ENCODE measurements at regions not wholly inside any gene's neighbourhood (a gene's known extent, or its start where the extent isn't known, plus 50 kb on each side); places are given as distances from the start of the nearest gene placed in this dataset.

DNA sequence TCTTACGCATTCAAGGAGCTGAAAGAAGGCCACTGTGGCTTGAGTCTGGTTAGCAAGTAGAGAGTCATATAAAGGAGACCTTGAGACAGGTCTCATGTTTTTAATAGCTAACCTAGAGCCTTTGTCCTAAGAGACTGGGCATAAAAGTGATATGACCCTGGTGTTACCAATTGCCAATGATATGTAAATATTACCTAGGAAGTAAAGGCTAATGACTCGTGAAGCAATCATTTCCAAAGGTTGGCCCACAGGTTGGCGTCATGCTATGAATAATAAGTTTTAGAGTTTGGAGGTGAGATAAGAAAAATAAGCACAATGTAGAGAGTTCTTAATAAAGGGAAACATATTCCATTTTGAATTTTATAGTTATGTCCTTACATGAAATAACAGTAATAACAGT, 116.6 kb upstream of the PLEKHA5 start:
- ChIA-PET CTCF (interaction anchor here (1.1 kb wide), 2 partner anchors 10 to 23 kb away, joined by 3 read pairs; no protein-coding TSS in a partner anchor), POLR2A (no interaction called here)
- no TSS peak for BruUV-seq (replicated peaks)
- no peak for FAIRE-seq
- no peak overlapping the region for H2AFZ ChIP-seq (ENCODE audit: low read depth, low read length)
- no peak overlapping the region for H3K4me2 ChIP-seq (ENCODE audit: insufficient read depth, low read length)
- TF ChIP-seq POLR2AphosphoS5 (IDR thresholded peaks at IDR 0.05; ENCODE audit: insufficient read depth, low read depth, low read length) (no peak), JUN (IDR thresholded peaks at IDR 0.05; ENCODE audit: borderline replicate concordance, insufficient read depth, insufficient read length, low read depth) (no peak), GATA2 (IDR thresholded peaks at IDR 0.05; ENCODE audit: insufficient read depth, insufficient read length, low read depth, low read length) (peak; percentile 59), FOS (IDR thresholded peaks at IDR 0.05; ENCODE audit: borderline replicate concordance, insufficient read depth, low read length) (peak; percentile 20)
- TF ChIP-seq, protein P1, sequence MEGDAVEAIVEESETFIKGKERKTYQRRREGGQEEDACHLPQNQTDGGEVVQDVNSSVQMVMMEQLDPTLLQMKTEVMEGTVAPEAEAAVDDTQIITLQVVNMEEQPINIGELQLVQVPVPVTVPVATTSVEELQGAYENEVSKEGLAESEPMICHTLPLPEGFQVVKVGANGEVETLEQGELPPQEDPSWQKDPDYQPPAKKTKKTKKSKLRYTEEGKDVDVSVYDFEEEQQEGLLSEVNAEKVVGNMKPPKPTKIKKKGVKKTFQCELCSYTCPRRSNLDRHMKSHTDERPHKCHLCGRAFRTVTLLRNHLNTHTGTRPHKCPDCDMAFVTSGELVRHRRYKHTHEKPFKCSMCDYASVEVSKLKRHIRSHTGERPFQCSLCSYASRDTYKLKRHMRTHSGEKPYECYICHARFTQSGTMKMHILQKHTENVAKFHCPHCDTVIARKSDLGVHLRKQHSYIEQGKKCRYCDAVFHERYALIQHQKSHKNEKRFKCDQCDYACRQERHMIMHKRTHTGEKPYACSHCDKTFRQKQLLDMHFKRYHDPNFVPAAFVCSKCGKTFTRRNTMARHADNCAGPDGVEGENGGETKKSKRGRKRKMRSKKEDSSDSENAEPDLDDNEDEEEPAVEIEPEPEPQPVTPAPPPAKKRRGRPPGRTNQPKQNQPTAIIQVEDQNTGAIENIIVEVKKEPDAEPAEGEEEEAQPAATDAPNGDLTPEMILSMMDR (IDR thresholded peaks at IDR 0.05; ENCODE audit: extremely low read depth in 1 of 2, insufficient read depth in 1 of 2, low read depth in 1 of 2, low read length in 2 of 2), result no peak
- no peak overlapping the region for H3K9ac ChIP-seq (replicated peaks; ENCODE audit: extremely low read depth, insufficient read depth, low read length)
- no peak overlapping the region for H3K27ac ChIP-seq (ENCODE audit: insufficient read depth, low read depth, low read length)
- H3K9me3 ChIP-seq (replicated peaks; ENCODE audit: control insufficient read depth, insufficient read depth, low read length), result no peaks in the 10 kb centered on the region
- intact Hi-C loops (cut with micrococcal nuclease), result no loop called here
- no peaks in the 10 kb centered on the region for H3K79me2 ChIP-seq (ENCODE audit: control insufficient read depth, insufficient read depth, low read length)
- no peaks in the 10 kb centered on the region for H3K4me1 ChIP-seq (ENCODE audit: control insufficient read depth, extremely low read depth, insufficient read depth, low read length)
- H3K4me3 ChIP-seq (replicated peaks in 1 of 3; ENCODE audit: insufficient read depth in 1 of 3, low read depth in 1 of 3, low read length in 3 of 3), result no peak overlapping the region
- H3K36me3 ChIP-seq (ENCODE audit: control insufficient read depth in 2 of 2, extremely low read depth in 1 of 2, insufficient read depth in 2 of 2, low read length in 2 of 2), result no peaks in the 10 kb centered on the region
- H3K9me1 ChIP-seq (replicated peaks; ENCODE audit: control insufficient read depth, extremely low read depth, insufficient read depth, low read length), result no peaks in the 10 kb centered on the region
- dilution Hi-C loops (cut with MboI; ENCODE audit: extremely low pct_ligation_motif_present, low sequenced_read_pairs), result no loop called here
- no peaks in the 10 kb centered on the region for H4K20me1 ChIP-seq (replicated peaks; ENCODE audit: control insufficient read depth, extremely low read depth, insufficient read depth, low read length)
- H3K27me3 ChIP-seq (ENCODE audit: control insufficient read depth in 2 of 2, insufficient read depth in 2 of 2, low read length in 2 of 2), result no peaks in the 10 kb centered on the region
- DNase-seq (ENCODE audit: low read depth, low spot score), result peak; percentile 5

DNA sequence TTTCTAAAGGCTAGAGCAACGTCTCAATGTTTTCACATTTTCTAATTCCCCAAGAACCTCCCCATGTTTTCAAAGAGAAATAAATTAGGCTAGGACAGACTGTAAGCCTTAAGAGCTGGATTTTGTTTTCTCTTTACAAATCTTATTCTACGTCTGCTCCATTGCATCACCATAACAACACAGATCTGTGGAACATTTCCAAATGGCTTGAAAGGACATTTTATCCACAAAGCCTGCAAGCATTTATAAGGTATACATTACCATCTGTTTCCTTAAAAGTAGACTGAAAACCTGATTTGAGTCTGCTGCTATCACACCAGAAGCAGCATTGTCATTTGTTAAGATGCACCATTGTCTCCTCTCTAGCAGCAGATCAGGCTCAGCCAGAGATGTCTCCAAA, 115.3 kb upstream of the PLEKHA5 start:
- no peak for FAIRE-seq
- DNase-seq (ENCODE audit: low read depth, low spot score), result no peak
- CTCF ChIA-PET, result no interaction called here
- intact Hi-C loops (cut with micrococcal nuclease) (no loop called here), dilution Hi-C loops (cut with MboI; ENCODE audit: extremely low pct_ligation_motif_present, low sequenced_read_pairs) (no loop called here)
- H3K4me2 ChIP-seq (ENCODE audit: insufficient read depth, low read length), result no peak overlapping the region
- H3K9ac ChIP-seq (replicated peaks; ENCODE audit: extremely low read depth, insufficient read depth, low read length), result no peak overlapping the region
- no peaks in the 10 kb centered on the region for H3K27me3 ChIP-seq (ENCODE audit: control insufficient read depth in 2 of 2, insufficient read depth in 2 of 2, low read length in 2 of 2)
- H3K9me3 ChIP-seq (replicated peaks; ENCODE audit: control insufficient read depth, insufficient read depth, low read length), result no peaks in the 10 kb centered on the region
- H2AFZ ChIP-seq (ENCODE audit: low read depth, low read length), result no peak overlapping the region
- H3K27ac ChIP-seq (ENCODE audit: insufficient read depth, low read depth, low read length), result no peak overlapping the region
- POLR2A ChIA-PET, result no interaction called here
- TF ChIP-seq GATA2 (IDR thresholded peaks at IDR 0.05; ENCODE audit: insufficient read depth, insufficient read length, low read depth, low read length), result no peak
- no peak for TF ChIP-seq POLR2AphosphoS5 (IDR thresholded peaks at IDR 0.05; ENCODE audit: insufficient read depth, low read depth, low read length)
- no peak for TF ChIP-seq FOS (IDR thresholded peaks at IDR 0.05; ENCODE audit: borderline replicate concordance, insufficient read depth, low read length)
- TF ChIP-seq, protein P1 (IDR thresholded peaks at IDR 0.05; ENCODE audit: extremely low read depth in 1 of 2, insufficient read depth in 1 of 2, low read depth in 1 of 2, low read length in 2 of 2), result no peak
- TF ChIP-seq EZH2 (IDR thresholded peaks at IDR 0.05; ENCODE audit: borderline replicate concordance, low read depth, low read length, severe bottlenecking), result no peak
- TF ChIP-seq POLR2A (IDR thresholded peaks at IDR 0.05; ENCODE audit: low read depth, low read length), result no peak
- no peak for TF ChIP-seq MYC (IDR thresholded peaks at IDR 0.05; ENCODE audit: low read depth, low read length)
- TF ChIP-seq, protein P2, sequence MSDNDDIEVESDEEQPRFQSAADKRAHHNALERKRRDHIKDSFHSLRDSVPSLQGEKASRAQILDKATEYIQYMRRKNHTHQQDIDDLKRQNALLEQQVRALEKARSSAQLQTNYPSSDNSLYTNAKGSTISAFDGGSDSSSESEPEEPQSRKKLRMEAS (IDR thresholded peaks at IDR 0.05; ENCODE audit: insufficient read depth, insufficient read length), result no peak
- TF ChIP-seq JUN (IDR thresholded peaks at IDR 0.05; ENCODE audit: borderline replicate concordance, insufficient read depth, insufficient read length, low read depth), result no peak
- no peak overlapping the region for H3K4me3 ChIP-seq (replicated peaks in 1 of 3; ENCODE audit: insufficient read depth in 1 of 3, low read depth in 1 of 3, low read length in 3 of 3)
- H4K20me1 ChIP-seq (replicated peaks; ENCODE audit: control insufficient read depth, extremely low read depth, insufficient read depth, low read length), result no peaks in the 10 kb centered on the region
- H3K36me3 ChIP-seq (ENCODE audit: control insufficient read depth in 2 of 2, extremely low read depth in 1 of 2, insufficient read depth in 2 of 2, low read length in 2 of 2), result no peaks in the 10 kb centered on the region
- no peaks in the 10 kb centered on the region for H3K9me1 ChIP-seq (replicated peaks; ENCODE audit: control insufficient read depth, extremely low read depth, insufficient read depth, low read length)
- H3K79me2 ChIP-seq (ENCODE audit: control insufficient read depth, insufficient read depth, low read length), result no peaks in the 10 kb centered on the region
- peaks cover 7% of the 10 kb centered on the region for H3K4me1 ChIP-seq (ENCODE audit: control insufficient read depth, extremely low read depth, insufficient read depth, low read length)
- no TSS peak for BruUV-seq (replicated peaks)
